ENCODE measurements at regions not wholly inside any gene's neighbourhood (a gene's known extent, or its start where the extent isn't known, plus 50 kb on each side); places are given as distances from the start of the nearest gene placed in this dataset.
"Not testable (repeated sequence)": the region's sequence is repeated elsewhere in the genome, so short reads cannot be mapped to it uniquely, and the experiment has no call there.

- Histone ChIP-seq H3K9me3 (replicated peaks; ENCODE audit: control insufficient read depth, low read depth, low read length) (peaks cover 13% of the 10 kb centered on the region), H3K4me1 (ENCODE audit: control insufficient read depth, insufficient read depth, low read length) (peaks cover 3% of the 10 kb centered on the region), H3K36me3 (ENCODE audit: control insufficient read depth, insufficient read depth, low read length) (no peaks in the 10 kb centered on the region), H3K27me3 (ENCODE audit: control insufficient read depth, insufficient read depth, low read length) (no peaks in the 10 kb centered on the region), H3K27ac (ENCODE audit: low read length) (no peak overlapping the region), H3K4me3 (ENCODE audit: low read length) (no peak overlapping the region)
- no peak for DNase-seq
- WGBS (ENCODE audit: insufficient coverage) = no CpG with 5 or more reads among the region's 2 CpGs
Observed at GRCh38 chr1:61560385-61560784, 164.6 kb downstream of the TM2D1 start.

- Histone ChIP-seq H3K9me3 (replicated peaks; ENCODE audit: control insufficient read depth, low read depth, low read length) (peaks cover 10% of the 10 kb centered on the region), H3K4me1 (ENCODE audit: control insufficient read depth, insufficient read depth, low read length) (peaks cover 3% of the 10 kb centered on the region), H3K4me3 (ENCODE audit: low read length) (no peak overlapping the region), H3K36me3 (ENCODE audit: control insufficient read depth, insufficient read depth, low read length) (no peaks in the 10 kb centered on the region), H3K27ac (ENCODE audit: low read length) (no peak overlapping the region), H3K27me3 (ENCODE audit: control insufficient read depth, insufficient read depth, low read length) (peaks cover 2% of the 10 kb centered on the region)
- no CpG with 5 or more reads among the region's 3 CpGs for WGBS (ENCODE audit: insufficient coverage)
- DNase-seq = peak; percentile 65
Observed at GRCh38 chr1:61556631-61557030, 168.3 kb downstream of the TM2D1 start.

GRCh38 chr1:61552630-61553305, 172.2 kb downstream of the TM2D1 start:
- WGBS (ENCODE audit: insufficient coverage) = 100% methylated on average over 1 of the region's 4 CpGs
- Histone ChIP-seq H3K27me3 (ENCODE audit: control insufficient read depth, insufficient read depth, low read length) (peaks cover 2% of the 10 kb centered on the region), H3K27ac (ENCODE audit: low read length) (no peak overlapping the region), H3K4me1 (ENCODE audit: control insufficient read depth, insufficient read depth, low read length) (peaks cover 3% of the 10 kb centered on the region), H3K36me3 (ENCODE audit: control insufficient read depth, insufficient read depth, low read length) (no peaks in the 10 kb centered on the region), H3K4me3 (ENCODE audit: low read length) (no peak overlapping the region), H3K9me3 (replicated peaks; ENCODE audit: control insufficient read depth, low read depth, low read length) (peaks cover 12% of the 10 kb centered on the region)
- DNase-seq = no peak

- H3K4me3 ChIP-seq (ENCODE audit: low read length); H3K9me3 ChIP-seq (replicated peaks; ENCODE audit: control insufficient read depth, low read depth, low read length); H3K27ac ChIP-seq (ENCODE audit: low read length); H3K4me1 ChIP-seq (ENCODE audit: control insufficient read depth, insufficient read depth, low read length); DNase-seq; H3K27me3 ChIP-seq (ENCODE audit: control insufficient read depth, insufficient read depth, low read length); H3K36me3 ChIP-seq (ENCODE audit: control insufficient read depth, insufficient read depth, low read length): not testable (repeated sequence)
- 50% methylated on average over 1 of the region's 2 CpGs for WGBS (ENCODE audit: insufficient coverage)
Observed at GRCh38 chr1:61547302-61547701, 177.6 kb downstream of the TM2D1 start.

GRCh38 chr1:61544870-61545269, 180.1 kb downstream of the TM2D1 start:
- WGBS (ENCODE audit: insufficient coverage) = no CpG with 5 or more reads among the region's 2 CpGs
- H3K27me3 ChIP-seq (ENCODE audit: control insufficient read depth, insufficient read depth, low read length); H3K4me1 ChIP-seq (ENCODE audit: control insufficient read depth, insufficient read depth, low read length); DNase-seq; H3K36me3 ChIP-seq (ENCODE audit: control insufficient read depth, insufficient read depth, low read length); H3K9me3 ChIP-seq (replicated peaks; ENCODE audit: control insufficient read depth, low read depth, low read length); H3K27ac ChIP-seq (ENCODE audit: low read length); H3K4me3 ChIP-seq (ENCODE audit: low read length): not testable (repeated sequence)

- not testable (repeated sequence) for H3K4me3 ChIP-seq (ENCODE audit: low read length); DNase-seq; H3K36me3 ChIP-seq (ENCODE audit: control insufficient read depth, insufficient read depth, low read length); H3K9me3 ChIP-seq (replicated peaks; ENCODE audit: control insufficient read depth, low read depth, low read length); H3K4me1 ChIP-seq (ENCODE audit: control insufficient read depth, insufficient read depth, low read length); H3K27ac ChIP-seq (ENCODE audit: low read length); H3K27me3 ChIP-seq (ENCODE audit: control insufficient read depth, insufficient read depth, low read length)
Observed at GRCh38 chr1:61543498-61543897, 181.4 kb downstream of the TM2D1 start.

GRCh38 chr1:61539720-61540462, 185.1 kb downstream of the TM2D1 start:
- no peak overlapping the region for H3K4me3 ChIP-seq (ENCODE audit: low read length)
- H3K9me3 ChIP-seq (replicated peaks; ENCODE audit: control insufficient read depth, low read depth, low read length) = no peaks in the 10 kb centered on the region
- no peaks in the 10 kb centered on the region for H3K4me1 ChIP-seq (ENCODE audit: control insufficient read depth, insufficient read depth, low read length)
- H3K36me3 ChIP-seq (ENCODE audit: control insufficient read depth, insufficient read depth, low read length) = no peaks in the 10 kb centered on the region
- WGBS (ENCODE audit: insufficient coverage) = 37% methylated on average over 7 of the region's 12 CpGs
- H3K27ac ChIP-seq (ENCODE audit: low read length) = no peak overlapping the region
- DNase-seq = peak; percentile 39
- H3K27me3 ChIP-seq (ENCODE audit: control insufficient read depth, insufficient read depth, low read length) = no peaks in the 10 kb centered on the region

GRCh38 chr1:61538228-61538627, 186.7 kb downstream of the TM2D1 start:
- H3K4me1 ChIP-seq (ENCODE audit: control insufficient read depth, insufficient read depth, low read length) = no peaks in the 10 kb centered on the region
- 83% methylated on average over 1 of the region's 4 CpGs for WGBS (ENCODE audit: insufficient coverage)
- no peaks in the 10 kb centered on the region for H3K36me3 ChIP-seq (ENCODE audit: control insufficient read depth, insufficient read depth, low read length)
- no peak for DNase-seq
- H3K27ac ChIP-seq (ENCODE audit: low read length) = no peak overlapping the region
- H3K9me3 ChIP-seq (replicated peaks; ENCODE audit: control insufficient read depth, low read depth, low read length) = no peaks in the 10 kb centered on the region
- H3K27me3 ChIP-seq (ENCODE audit: control insufficient read depth, insufficient read depth, low read length) = no peaks in the 10 kb centered on the region
- no peak overlapping the region for H3K4me3 ChIP-seq (ENCODE audit: low read length)

- no peaks in the 10 kb centered on the region for H3K27me3 ChIP-seq (ENCODE audit: control insufficient read depth, insufficient read depth, low read length)
- no peaks in the 10 kb centered on the region for H3K4me1 ChIP-seq (ENCODE audit: control insufficient read depth, insufficient read depth, low read length)
- DNase-seq = no peak
- no peak overlapping the region for H3K4me3 ChIP-seq (ENCODE audit: low read length)
- no peak overlapping the region for H3K27ac ChIP-seq (ENCODE audit: low read length)
- no peaks in the 10 kb centered on the region for H3K9me3 ChIP-seq (replicated peaks; ENCODE audit: control insufficient read depth, low read depth, low read length)
- H3K36me3 ChIP-seq (ENCODE audit: control insufficient read depth, insufficient read depth, low read length) = no peaks in the 10 kb centered on the region
- no CpG with 5 or more reads among the region's 3 CpGs for WGBS (ENCODE audit: insufficient coverage)
Observed at GRCh38 chr1:61536174-61537108, 188.5 kb downstream of the TM2D1 start.

- Histone ChIP-seq H3K27ac (ENCODE audit: low read length) (no peak overlapping the region), H3K9me3 (replicated peaks; ENCODE audit: control insufficient read depth, low read depth, low read length) (no peaks in the 10 kb centered on the region), H3K27me3 (ENCODE audit: control insufficient read depth, insufficient read depth, low read length) (no peaks in the 10 kb centered on the region), H3K4me3 (ENCODE audit: low read length) (no peak overlapping the region), H3K36me3 (ENCODE audit: control insufficient read depth, insufficient read depth, low read length) (no peaks in the 10 kb centered on the region), H3K4me1 (ENCODE audit: control insufficient read depth, insufficient read depth, low read length) (no peaks in the 10 kb centered on the region)
- DNase-seq = no peak
- no CpG with 5 or more reads among the region's 1 CpG for WGBS (ENCODE audit: insufficient coverage)
Observed at GRCh38 chr1:61534847-61535246, 190.1 kb downstream of the TM2D1 start.

Measured in muscle of leg (tissue), 3 donors.